Dermis microvascular lymphatic vessel endothelial cell (primary cell): ENCODE measurements at regions not wholly inside any gene's neighbourhood (a gene's known extent, or its start where the extent isn't known, plus 50 kb on each side); places are given as distances from the start of the nearest gene placed in this dataset.

Experiments used
- DNase-seq, 2 donors: peaks; one replicate each; pipeline versions ENCODE4 v3.0.0 to v3.0.0-alpha.2; 2010; ENCODE audit warnings: low read depth in 2 of 2

- peak; percentile 54 to 90 for DNase-seq
Observed at GRCh38 chr6:113591896-113592827, 265.0 kb upstream of the MARCKS start.

- no peak for DNase-seq
Observed at GRCh38 chr6:113594726-113595125, 262.4 kb upstream of the MARCKS start.

GRCh38 chr6:113595911-113596376 lies 261.2 kb upstream of the MARCKS start:
- DNase-seq, result no peak

- DNase-seq, result no peak
Observed at GRCh38 chr6:113596387-113597230, 260.5 kb upstream of the MARCKS start.

- no peak for DNase-seq
Observed at GRCh38 chr6:113597231-113597583, 259.9 kb upstream of the MARCKS start.

- no peak for DNase-seq
Observed at GRCh38 chr6:113598786-113599185, 258.4 kb upstream of the MARCKS start.

GRCh38 chr6:113599444-113599843 lies 257.7 kb upstream of the MARCKS start:
- DNase-seq, result no peak

- DNase-seq, result no peak
Observed at GRCh38 chr6:113600551-113601339, 256.4 kb upstream of the MARCKS start.

GRCh38 chr6:113607821-113608545 lies 249.2 kb upstream of the MARCKS start:
- peak in 1 of 2 donors; percentile 64 for DNase-seq

GRCh38 chr6:113610377-113610988 lies 246.7 kb upstream of the MARCKS start:
- DNase-seq, result peak in 1 of 2 donors; percentile 53

- DNase-seq, result no peak
Observed at GRCh38 chr6:113616701-113617274, 240.4 kb upstream of the MARCKS start.

GRCh38 chr6:113619077-113619476 lies 238.1 kb upstream of the MARCKS start:
- DNase-seq, result no peak

GRCh38 chr6:113620386-113620785 lies 236.8 kb upstream of the MARCKS start:
- DNase-seq, result no peak

GRCh38 chr6:113622254-113622653 lies 234.9 kb upstream of the MARCKS start:
- no peak for DNase-seq

- no peak for DNase-seq
Observed at GRCh38 chr6:113623129-113623528, 234.0 kb upstream of the MARCKS start.

- no peak for DNase-seq
Observed at GRCh38 chr6:113625850-113626249, 231.3 kb upstream of the MARCKS start.

- DNase-seq, result no peak
Observed at GRCh38 chr6:113626475-113626874, 230.7 kb upstream of the MARCKS start.

- no peak for DNase-seq
Observed at GRCh38 chr6:113627480-113627879, 229.7 kb upstream of the MARCKS start.

- no peak for DNase-seq
Observed at GRCh38 chr6:113629256-113629655, 227.9 kb upstream of the MARCKS start.
